IMR-90 (cell line): ENCODE measurements at regions not wholly inside any gene's neighbourhood (a gene's known extent, or its start where the extent isn't known, plus 50 kb on each side); places are given as distances from the start of the nearest gene placed in this dataset.

Experiments
- ATAC-seq: fragments of 200-7000 bp; cut with Tn5 transposase; 2 replicates; pipeline ENCODE4 v1.9.1; 2020; ENCODE audit warnings: low read depth, mild to moderate bottlenecking, moderate library complexity
- BruUV-seq: library from RNA; stranded (reverse); fragments of 400-500 nt; replicated peaks from 2 replicates; lab custom pipeline; 2021; lab: Mats Ljungman, UMichigan
- CTCF ChIA-PET: fragments of 300-600 bp; formaldehyde crosslinking; extraction: SDS; loops from one replicate; lab custom pipeline; 2021; ENCODE audit warnings: antibody characterized with exemption; lab: Yijun Ruan, JAX
- POLR2A ChIA-PET: fragments of 300-600 bp; sonication (Branson Sonifier 250); formaldehyde crosslinking; loops from one replicate; lab custom pipeline; 2022; ENCODE audit warnings: antibody characterized with exemption; ENCODE audit not compliant: unreplicated experiment; lab: Charles Lee
- DNase-seq: peaks from one replicate; pipeline ENCODE4 v3.0.0; 2013
- H2AFZ ChIP-seq: replicated peaks from 2 replicates; pipeline ENCODE3; 2013; ENCODE audit warnings: low read length, mild to moderate bottlenecking; ENCODE audit not compliant: poor library complexity
- H2AK5ac ChIP-seq: 2 replicates; pipeline ENCODE4 v1.6.1; 2013; ENCODE audit warnings: low read depth, low read length, inconsistent platforms
- H2AK9ac ChIP-seq: replicated peaks from 2 replicates; pipeline ENCODE3; 2013; ENCODE audit warnings: mild to moderate bottlenecking, low read depth, low read length, moderate library complexity; ENCODE audit not compliant: poor library complexity
- H2BK120ac ChIP-seq: 2 replicates; pipeline ENCODE4 v1.6.1; 2013; ENCODE audit warnings: low read depth, low read length, inconsistent platforms
- H2BK15ac ChIP-seq: 3 replicates; pipeline ENCODE4 v1.6.1; 2013; ENCODE audit warnings: low read depth, low read length, inconsistent platforms
- H2BK20ac ChIP-seq: 2 replicates; pipeline ENCODE4 v1.6.1; 2013; ENCODE audit warnings: low read depth, mild to moderate bottlenecking, inconsistent platforms, low read length, moderate library complexity
- H2BK5ac ChIP-seq: 2 replicates; pipeline ENCODE4 v1.6.1; 2013; ENCODE audit warnings: mild to moderate bottlenecking, low read depth, low read length, inconsistent platforms; ENCODE audit not compliant: poor library complexity, severe bottlenecking
- H3K14ac ChIP-seq: replicated peaks from 2 replicates; pipeline ENCODE4 v1.6.1; 2013; ENCODE audit warnings: low read depth, low read length, inconsistent platforms
- H3K18ac ChIP-seq: 2 replicates; pipeline ENCODE4 v1.6.1; 2013; ENCODE audit warnings: low read depth, low read length, control low read depth
- H3K23ac ChIP-seq: 2 replicates; pipeline ENCODE4 v1.6.1; 2013; ENCODE audit warnings: low read depth, low read length, inconsistent platforms
- H3K27ac ChIP-seq: 2 replicates; pipeline ENCODE4 v1.5.1; 2013; ENCODE audit warnings: mild to moderate bottlenecking, control low read depth, low read length; ENCODE audit not compliant: insufficient read depth
- H3K27me3 ChIP-seq: 2 replicates; pipeline ENCODE4 v1.6.1; 2013; ENCODE audit warnings: low read length; ENCODE audit not compliant: control insufficient read depth, insufficient read depth
- H3K36me3 ChIP-seq: 2 replicates; pipeline ENCODE4 v1.6.1; 2013; ENCODE audit warnings: low read length, mixed read lengths; ENCODE audit not compliant: control insufficient read depth, insufficient read depth
- H3K4ac ChIP-seq: 2 replicates; pipeline ENCODE4 v1.6.1; 2013; ENCODE audit warnings: low read depth, low read length, inconsistent platforms
- H3K4me1 ChIP-seq: 2 replicates; pipeline ENCODE4 v1.6.1; 2013; ENCODE audit warnings: low read length, mixed read lengths; ENCODE audit not compliant: control insufficient read depth, insufficient read depth
- H3K4me2 ChIP-seq: 2 replicates; pipeline ENCODE4 v1.6.1; 2013; ENCODE audit warnings: low read depth, mild to moderate bottlenecking, control low read depth, low read length, moderate library complexity
- H3K4me3 ChIP-seq: 2 replicates; pipeline ENCODE4 v1.5.1; 2013; ENCODE audit warnings: low read depth, mild to moderate bottlenecking, control low read depth, low read length, moderate library complexity; ENCODE audit not compliant: insufficient read depth
- H3K56ac ChIP-seq: 2 replicates; pipeline ENCODE4 v1.6.1; 2013; ENCODE audit warnings: low read length, inconsistent platforms; ENCODE audit not compliant: insufficient read depth; ENCODE audit errors: extremely low read depth
- H3K79me1 ChIP-seq, 2 experiments: 2 replicates each; pipeline ENCODE4 v1.6.1; 2013; ENCODE audit warnings: low read length in 2 of 2, inconsistent platforms in 1 of 2, low read depth in 1 of 2
- H3K9ac ChIP-seq: 2 replicates; pipeline ENCODE4 v1.6.1; 2013; ENCODE audit warnings: low read depth, low read length, control low read depth
- H3K9me1 ChIP-seq: 2 replicates; pipeline ENCODE4 v1.6.1; 2013; ENCODE audit warnings: low read length, inconsistent platforms; ENCODE audit not compliant: insufficient read depth
- H3K9me3 ChIP-seq: 2 replicates; pipeline ENCODE4 v1.6.1; 2013; ENCODE audit warnings: low read length; ENCODE audit not compliant: control insufficient read depth, insufficient read depth
- H4K20me1 ChIP-seq: 2 replicates; pipeline ENCODE4 v1.6.1; 2013; ENCODE audit warnings: low read length, inconsistent platforms; ENCODE audit not compliant: insufficient read depth
- H4K5ac ChIP-seq: 2 replicates; pipeline ENCODE4 v1.6.1; 2013; ENCODE audit warnings: mild to moderate bottlenecking, low read depth, low read length, control low read depth
- H4K8ac ChIP-seq, 2 experiments: 2 replicates each; pipeline ENCODE4 v1.6.1; 2013; ENCODE audit warnings: low read depth in 2 of 2, low read length in 2 of 2, control low read depth in 1 of 2, inconsistent platforms in 1 of 2
- H4K91ac ChIP-seq: 2 replicates; pipeline ENCODE4 v1.6.1; 2013; ENCODE audit warnings: low read depth, low read length, inconsistent platforms; ENCODE audit not compliant: insufficient read depth
- BHLHE40 ChIP-seq: fragments of 150-350 bp; IDR thresholded peaks from 2 replicates; pipeline ENCODE4 v1.6.1; 2016; ENCODE audit warnings: mild to moderate bottlenecking, low read depth, low read length
- CEBPB ChIP-seq: IDR thresholded peaks from 2 replicates; pipeline ENCODE4 v1.6.1; 2012; ENCODE audit warnings: low read depth, low read length, improper control_type of control experiment
- CHD1 ChIP-seq: IDR thresholded peaks from 2 replicates; pipeline ENCODE4 v1.6.1; 2012; ENCODE audit warnings: low read depth, low read length, improper control_type of control experiment
- FOS ChIP-seq: fragments of 150-350 bp; IDR thresholded peaks from 2 replicates; pipeline ENCODE4 v1.6.1; 2016; ENCODE audit warnings: low read depth, low read length
- MAFK ChIP-seq: IDR thresholded peaks from 2 replicates; pipeline ENCODE4 v1.6.1; 2012; ENCODE audit warnings: low read depth, low read length, improper control_type of control experiment
- MAZ ChIP-seq: IDR thresholded peaks from 2 replicates; pipeline ENCODE4 v1.6.1; 2012; ENCODE audit warnings: low read depth, mild to moderate bottlenecking, low read length, improper control_type of control experiment, moderate library complexity, borderline replicate concordance
- MXI1 ChIP-seq: IDR thresholded peaks from 2 replicates; pipeline ENCODE4 v1.6.1; 2012; ENCODE audit warnings: low read depth, mild to moderate bottlenecking, low read length, moderate library complexity, borderline replicate concordance
- NFE2L2 ChIP-seq: fragments of 150-350 bp; IDR thresholded peaks from 2 replicates; pipeline ENCODE4 v1.6.1; 2016; ENCODE audit warnings: low read depth, mild to moderate bottlenecking, low read length
- POLR2A ChIP-seq: IDR thresholded peaks from 2 replicates; pipeline ENCODE4 v1.6.1; 2012; ENCODE audit warnings: mild to moderate bottlenecking, low read depth, low read length
- RAD21 ChIP-seq: IDR thresholded peaks from 2 replicates; pipeline ENCODE4 v1.6.1; 2012; ENCODE audit warnings: low read length, improper control_type of control experiment
- RCOR1 ChIP-seq: IDR thresholded peaks from 2 replicates; pipeline ENCODE4 v1.6.1; 2012; ENCODE audit warnings: mild to moderate bottlenecking, low read length, improper control_type of control experiment; ENCODE audit not compliant: insufficient replicate concordance
- RFX5 ChIP-seq: IDR thresholded peaks from 2 replicates; pipeline ENCODE4 v1.8.0; 2012; ENCODE audit warnings: low read depth, mild to moderate bottlenecking, low read length, moderate library complexity
- SMC3 ChIP-seq: fragments of 150-350 bp; IDR thresholded peaks from 2 replicates; pipeline ENCODE4 v1.6.1; 2016; ENCODE audit warnings: low read depth, mild to moderate bottlenecking, antibody characterized with exemption, low read length, moderate library complexity
- dilution Hi-C: fragments of 300-500 bp; cut with HindIII; formaldehyde crosslinking; loops from one replicate; pipeline ENCODE4 v1.14.3; 2018; ENCODE audit warnings: low sequenced_read_pairs; ENCODE audit not compliant: unreplicated experiment
- in situ Hi-C: fragments of 300-500 bp; cut with MboI; formaldehyde crosslinking; loops from 3 replicates; pipeline ENCODE4 v1.14.3; 2019; ENCODE audit warnings: low sequenced_read_pairs, inconsistent platforms, mixed read lengths
- intact Hi-C: fragments of 100-400 bp; cut with micrococcal nuclease; formaldehyde crosslinking; loops from 2 replicates; pipeline ENCODE4 v1.10.0; 2022
- TF ChIP-seq, protein P1 (sequence below): fragments of 150-350 bp; IDR thresholded peaks from 2 replicates; pipeline ENCODE4 v1.6.1; 2016; ENCODE audit warnings: low read depth, mild to moderate bottlenecking, low read length, moderate library complexity, borderline replicate concordance
- TF ChIP-seq, protein P2 (sequence below): fragments of 150-350 bp; IDR thresholded peaks from 2 replicates; pipeline ENCODE4 v1.6.1; 2017; ENCODE audit warnings: mild to moderate bottlenecking, antibody characterized with exemption, low read length, low read depth
- TF ChIP-seq, protein P3 (sequence below): conservative IDR thresholded peaks from 2 replicates; pipeline ENCODE4 v1.5.1; 2012; ENCODE audit warnings: mild to moderate bottlenecking, low read depth, low read length, improper control_type of control experiment

DNA sequence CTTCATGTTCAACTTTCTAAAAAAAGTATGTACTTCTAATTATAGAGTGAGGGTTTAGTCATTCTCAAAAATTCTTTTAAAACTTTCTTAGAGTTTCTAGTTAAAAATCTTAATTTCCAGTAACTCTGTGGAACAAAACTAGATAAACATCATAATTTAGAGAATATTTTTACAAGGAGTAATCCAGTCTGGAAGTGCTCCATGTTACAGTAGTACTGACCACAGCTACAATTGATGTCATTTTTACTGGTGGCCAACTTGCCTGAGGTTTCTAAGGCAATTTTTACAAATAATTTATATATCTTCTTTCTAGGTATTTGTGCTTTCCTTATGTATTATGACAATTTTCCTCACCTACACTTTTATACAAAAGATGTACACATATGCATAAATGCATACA, 490.4 kb downstream of the CENPC start:
- Histone ChIP-seq H3K4me1 (no peaks in the 10 kb centered on the region), H2BK15ac (no peak overlapping the region), H4K20me1 (no peaks in the 10 kb centered on the region), H2AK5ac (no peak overlapping the region), H3K9me3 (no peaks in the 10 kb centered on the region; the same call in 1 of the 2 replicates), H3K56ac (no peak overlapping the region), H4K91ac (no peak overlapping the region), H2BK5ac (no peak overlapping the region), H2BK120ac (no peak overlapping the region), H4K8ac (no peak overlapping the region), H3K4ac (no peak overlapping the region), H2AK9ac (no peak overlapping the region), H3K4me3 (no peak overlapping the region), H3K9ac (no peak overlapping the region), H3K23ac (no peak overlapping the region), H3K4me2 (no peak overlapping the region), H3K27ac (no peak overlapping the region), H3K36me3 (no peaks in the 10 kb centered on the region), H3K79me1 (no peaks in the 10 kb centered on the region), H3K27me3 (no peaks in the 10 kb centered on the region), H4K5ac (no peak overlapping the region), H2AFZ (no peak overlapping the region), H3K14ac (no peak overlapping the region), H2BK20ac (no peak overlapping the region), H3K18ac (no peak overlapping the region), H3K9me1 (no peaks in the 10 kb centered on the region)
- TF ChIP-seq MAFK (no peak), FOS (no peak), CHD1 (no peak), MXI1 (no peak), POLR2A (no peak), RAD21 (no peak), CEBPB (no peak), RFX5 (no peak), NFE2L2 (no peak), SMC3 (no peak), RCOR1 (no peak), MAZ (no peak), BHLHE40 (no peak)
- TF ChIP-seq, protein P1, sequence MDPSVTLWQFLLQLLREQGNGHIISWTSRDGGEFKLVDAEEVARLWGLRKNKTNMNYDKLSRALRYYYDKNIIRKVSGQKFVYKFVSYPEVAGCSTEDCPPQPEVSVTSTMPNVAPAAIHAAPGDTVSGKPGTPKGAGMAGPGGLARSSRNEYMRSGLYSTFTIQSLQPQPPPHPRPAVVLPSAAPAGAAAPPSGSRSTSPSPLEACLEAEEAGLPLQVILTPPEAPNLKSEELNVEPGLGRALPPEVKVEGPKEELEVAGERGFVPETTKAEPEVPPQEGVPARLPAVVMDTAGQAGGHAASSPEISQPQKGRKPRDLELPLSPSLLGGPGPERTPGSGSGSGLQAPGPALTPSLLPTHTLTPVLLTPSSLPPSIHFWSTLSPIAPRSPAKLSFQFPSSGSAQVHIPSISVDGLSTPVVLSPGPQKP, result no peak
- TF ChIP-seq, protein P2, sequence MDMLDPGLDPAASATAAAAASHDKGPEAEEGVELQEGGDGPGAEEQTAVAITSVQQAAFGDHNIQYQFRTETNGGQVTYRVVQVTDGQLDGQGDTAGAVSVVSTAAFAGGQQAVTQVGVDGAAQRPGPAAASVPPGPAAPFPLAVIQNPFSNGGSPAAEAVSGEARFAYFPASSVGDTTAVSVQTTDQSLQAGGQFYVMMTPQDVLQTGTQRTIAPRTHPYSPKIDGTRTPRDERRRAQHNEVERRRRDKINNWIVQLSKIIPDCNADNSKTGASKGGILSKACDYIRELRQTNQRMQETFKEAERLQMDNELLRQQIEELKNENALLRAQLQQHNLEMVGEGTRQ, result no peak
- TF ChIP-seq, protein P3, sequence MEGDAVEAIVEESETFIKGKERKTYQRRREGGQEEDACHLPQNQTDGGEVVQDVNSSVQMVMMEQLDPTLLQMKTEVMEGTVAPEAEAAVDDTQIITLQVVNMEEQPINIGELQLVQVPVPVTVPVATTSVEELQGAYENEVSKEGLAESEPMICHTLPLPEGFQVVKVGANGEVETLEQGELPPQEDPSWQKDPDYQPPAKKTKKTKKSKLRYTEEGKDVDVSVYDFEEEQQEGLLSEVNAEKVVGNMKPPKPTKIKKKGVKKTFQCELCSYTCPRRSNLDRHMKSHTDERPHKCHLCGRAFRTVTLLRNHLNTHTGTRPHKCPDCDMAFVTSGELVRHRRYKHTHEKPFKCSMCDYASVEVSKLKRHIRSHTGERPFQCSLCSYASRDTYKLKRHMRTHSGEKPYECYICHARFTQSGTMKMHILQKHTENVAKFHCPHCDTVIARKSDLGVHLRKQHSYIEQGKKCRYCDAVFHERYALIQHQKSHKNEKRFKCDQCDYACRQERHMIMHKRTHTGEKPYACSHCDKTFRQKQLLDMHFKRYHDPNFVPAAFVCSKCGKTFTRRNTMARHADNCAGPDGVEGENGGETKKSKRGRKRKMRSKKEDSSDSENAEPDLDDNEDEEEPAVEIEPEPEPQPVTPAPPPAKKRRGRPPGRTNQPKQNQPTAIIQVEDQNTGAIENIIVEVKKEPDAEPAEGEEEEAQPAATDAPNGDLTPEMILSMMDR, result no peak
- dilution Hi-C loops, result no loop called here
- BruUV-seq, result no TSS peak
- intact Hi-C loops, result no loop called here
- POLR2A ChIA-PET, result no interaction called here
- DNase-seq (no peak), ATAC-seq (no peak)
- in situ Hi-C loops, result no loop called here
- CTCF ChIA-PET, result no interaction called here
